Stimulated activated naive B cell treated with anti-CD40 and anti-IgM and Interleukin-4, amounts not matched to agents 10 μg/mL and 1 μg/mL and 100 μg/mL, for 72 hours (primary cell): ENCODE measurements at regions not wholly inside any gene's neighbourhood (a gene's known extent, or its start where the extent isn't known, plus 50 kb on each side); places are given as distances from the start of the nearest gene placed in this dataset.

Source experiments
- ATAC-seq, 2 donors: fragments of 150-1000 bp; cut with Tn5 transposase; replicated peaks; 2 replicates each; pipeline ENCODE4 v1.10.0; 2021; ENCODE audit warnings: moderate library complexity in 1 of 2
- DNase-seq: peaks from one replicate; pipeline ENCODE4 v3.0.0; 2021
- H3K27ac Mint-ChIP-seq: one replicate; pipeline ENCODE4 v1.8.0; 2022; ENCODE audit warnings: mild to moderate bottlenecking, mixed read lengths
- H3K27me3 Mint-ChIP-seq, 2 donors: one replicate each; pipeline ENCODE4 v1.8.0; 2022; ENCODE audit warnings: mixed read lengths in 2 of 2
- H3K36me3 Mint-ChIP-seq, 2 donors: one replicate each; pipeline ENCODE4 v1.8.0; 2022; ENCODE audit warnings: mixed read lengths in 2 of 2, mild to moderate bottlenecking in 1 of 2
- H3K4me1 Mint-ChIP-seq, 2 donors: one replicate each; pipeline ENCODE4 v1.8.0; 2022; ENCODE audit warnings: mixed read lengths in 2 of 2, mild to moderate bottlenecking in 1 of 2
- H3K4me3 Mint-ChIP-seq, 2 donors: one replicate each; pipeline ENCODE4 v1.8.0; 2022; ENCODE audit warnings: mild to moderate bottlenecking in 2 of 2, mixed read lengths in 2 of 2, moderate library complexity in 1 of 2
- H3K9me3 Mint-ChIP-seq, 2 donors: one replicate each; pipeline ENCODE4 v1.8.0; 2022; ENCODE audit warnings: mixed read lengths in 2 of 2, mild to moderate bottlenecking in 1 of 2

- Mint-ChIP-seq H3K4me3 (no peak overlapping the region), H3K27me3 (peaks cover 7 to 11% of the 10 kb centered on the region in 2 donors), H3K36me3 (no peaks in the 10 kb centered on the region), H3K9me3 (peaks cover 0 to 2% of the 10 kb centered on the region in 2 donors), H3K4me1 (no peaks in the 10 kb centered on the region), H3K27ac (no peak overlapping the region)
- no peak for DNase-seq
- no peak for ATAC-seq
These were observed 67.5 kb upstream of the AMOTL1 start for GRCh38 chr11:94700622-94701021.

- Mint-ChIP-seq H3K4me1 (no peaks in the 10 kb centered on the region), H3K4me3 (no peak overlapping the region), H3K9me3 (peaks cover 0 to 2% of the 10 kb centered on the region in 2 donors), H3K27me3 (peaks cover 4 to 11% of the 10 kb centered on the region in 2 donors), H3K36me3 (no peaks in the 10 kb centered on the region), H3K27ac (no peak overlapping the region)
- DNase-seq, result no peak
- ATAC-seq, result no peak
These were observed 65.7 kb upstream of the AMOTL1 start for GRCh38 chr11:94702481-94702880.

GRCh38 chr11:94705419-94705818, 62.7 kb upstream of the AMOTL1 start:
- Mint-ChIP-seq H3K4me1 (no peaks in the 10 kb centered on the region), H3K4me3 (no peak overlapping the region), H3K36me3 (no peaks in the 10 kb centered on the region), H3K9me3 (peaks cover 0 to 2% of the 10 kb centered on the region in 2 donors), H3K27me3 (peaks cover 7 to 9% of the 10 kb centered on the region in 2 donors), H3K27ac (no peak overlapping the region)
- ATAC-seq (no peak), DNase-seq (no peak)

- no peak for ATAC-seq
- Mint-ChIP-seq H3K4me3 (no peak overlapping the region), H3K36me3 (no peaks in the 10 kb centered on the region), H3K4me1 (no peaks in the 10 kb centered on the region), H3K27me3 (peaks cover 7% of the 10 kb centered on the region in 2 donors), H3K9me3 (peaks cover 0 to 2% of the 10 kb centered on the region in 2 donors), H3K27ac (no peak overlapping the region)
- no peak for DNase-seq
These were observed 62.1 kb upstream of the AMOTL1 start for GRCh38 chr11:94705891-94706615.

GRCh38 chr11:94708176-94708575, 60.0 kb upstream of the AMOTL1 start:
- H3K36me3 Mint-ChIP-seq, result no peaks in the 10 kb centered on the region
- ATAC-seq, result no peak
- H3K4me3 Mint-ChIP-seq, result no peak overlapping the region
- peaks cover 5 to 7% of the 10 kb centered on the region in 2 donors for H3K27me3 Mint-ChIP-seq
- no peak for DNase-seq
- H3K9me3 Mint-ChIP-seq, result no peaks in the 10 kb centered on the region
- H3K27ac Mint-ChIP-seq, result no peak overlapping the region
- no peaks in the 10 kb centered on the region for H3K4me1 Mint-ChIP-seq

GRCh38 chr11:94708642-94709041, 59.5 kb upstream of the AMOTL1 start:
- Mint-ChIP-seq H3K4me1 (no peaks in the 10 kb centered on the region), H3K27me3 (peaks cover 6 to 9% of the 10 kb centered on the region in 2 donors), H3K27ac (no peak overlapping the region), H3K9me3 (peaks cover 0 to under 1% of the 10 kb centered on the region in 2 donors), H3K4me3 (no peak overlapping the region), H3K36me3 (no peaks in the 10 kb centered on the region)
- no peak for DNase-seq
- no peak for ATAC-seq

GRCh38 chr11:94715225-94715624, 52.9 kb upstream of the AMOTL1 start:
- no peak for ATAC-seq
- Mint-ChIP-seq H3K36me3 (no peaks in the 10 kb centered on the region), H3K9me3 (peaks cover 0 to 4% of the 10 kb centered on the region in 2 donors), H3K27ac (no peak overlapping the region), H3K4me1 (no peaks in the 10 kb centered on the region), H3K27me3 (peaks cover 26 to 42% of the 10 kb centered on the region in 2 donors), H3K4me3 (no peak overlapping the region)
- no peak for DNase-seq

GRCh38 chr11:94717667-94718066, 50.5 kb upstream of the AMOTL1 start:
- Mint-ChIP-seq H3K4me3 (no peak overlapping the region), H3K27me3 (peaks cover 38 to 58% of the 10 kb centered on the region in 2 donors), H3K4me1 (no peaks in the 10 kb centered on the region), H3K9me3 (peaks cover 0 to 4% of the 10 kb centered on the region in 2 donors), H3K36me3 (no peaks in the 10 kb centered on the region), H3K27ac (no peak overlapping the region)
- DNase-seq (no peak), ATAC-seq (no peak)
